Activated CD8-positive, alpha-beta memory T cell treated with anti-CD3 and anti-CD28 coated beads, Interleukin-2, amount 10 ng/mL, durations not matched to agents 7 days and 5 days (primary cell): ENCODE measurements at regions not wholly inside any gene's neighbourhood (a gene's known extent, or its start where the extent isn't known, plus 50 kb on each side); places are given as distances from the start of the nearest gene placed in this dataset.

Experiments used
- ATAC-seq: fragments of 150-1000 bp; cut with Tn5 transposase; one replicate; pipeline ENCODE4 v1.10.0; 2021; ENCODE audit warnings: moderate library complexity
- CTCF ChIA-PET: fragments of 350-600 bp; sonication (Branson Sonifier 250); formaldehyde crosslinking; loops from one replicate; lab custom pipeline; 2021; ENCODE audit warnings: antibody characterized with exemption; lab: Charles Lee
- DNase-seq: peaks from one replicate; pipeline ENCODE4 v3.0.0-alpha.2; 2020
- H3K27ac Mint-ChIP-seq: one replicate; pipeline ENCODE4 v1.8.0; 2021; ENCODE audit warnings: mild to moderate bottlenecking, mixed read lengths
- H3K27me3 Mint-ChIP-seq: one replicate; pipeline ENCODE4 v1.8.0; 2021; ENCODE audit warnings: mixed read lengths
- H3K36me3 Mint-ChIP-seq: one replicate; pipeline ENCODE4 v1.8.0; 2021; ENCODE audit warnings: mild to moderate bottlenecking, mixed read lengths
- H3K4me1 Mint-ChIP-seq: one replicate; pipeline ENCODE4 v1.8.0; 2021; ENCODE audit warnings: mixed read lengths
- H3K4me3 Mint-ChIP-seq: one replicate; pipeline ENCODE4 v1.8.0; 2021; ENCODE audit warnings: mild to moderate bottlenecking, moderate library complexity, mixed read lengths
- H3K9me3 Mint-ChIP-seq: one replicate; pipeline ENCODE4 v1.8.0; 2022; ENCODE audit warnings: low read depth, mixed read lengths

DNA sequence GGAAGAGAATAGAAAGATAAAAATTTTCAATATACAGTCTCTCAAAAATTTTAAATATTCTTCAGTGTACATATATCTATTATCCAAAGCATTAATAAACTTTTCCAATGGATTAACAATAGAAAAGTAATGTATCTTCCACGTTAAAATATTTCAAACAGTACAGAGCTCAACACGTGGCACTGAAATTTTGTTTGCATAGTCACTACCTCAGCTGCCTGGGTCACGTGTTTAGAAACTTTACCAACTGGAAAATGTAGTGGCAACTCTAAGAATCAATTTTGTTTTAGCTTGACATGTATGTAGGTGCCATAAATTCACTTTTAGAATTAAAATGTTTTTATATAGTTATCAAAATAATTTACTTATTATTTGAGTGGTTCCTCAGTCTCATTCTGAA lies 85.3 kb downstream of the CNTN3 start:
- Mint-ChIP-seq H3K27me3 (no peaks in the 10 kb centered on the region), H3K4me3 (no peak overlapping the region), H3K9me3 (peaks cover 5% of the 10 kb centered on the region), H3K27ac (no peak overlapping the region), H3K36me3 (no peaks in the 10 kb centered on the region), H3K4me1 (no peaks in the 10 kb centered on the region)
- DNase-seq: no peak
- ATAC-seq: no peak
- CTCF ChIA-PET: no interaction called here

DNA sequence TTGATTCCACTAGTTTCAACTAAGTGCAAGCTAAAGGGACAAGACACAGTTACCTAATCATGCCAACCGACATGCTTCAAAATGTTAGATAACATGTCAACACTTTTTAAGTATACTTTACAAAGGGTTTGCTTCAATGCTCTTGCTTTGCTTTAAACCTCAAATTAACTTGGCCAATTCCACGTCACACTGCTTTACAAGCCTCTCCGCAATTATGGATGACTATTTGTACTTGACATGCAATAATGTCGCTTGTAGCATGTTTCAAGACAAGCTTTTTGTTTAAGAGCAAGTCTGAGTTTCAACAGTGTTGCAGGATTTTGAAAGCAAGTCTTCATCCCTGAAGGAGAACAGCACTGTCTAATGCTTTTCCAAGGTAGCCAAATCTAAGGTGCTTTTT lies 86.9 kb downstream of the CNTN3 start:
- CTCF ChIA-PET: no interaction called here
- no peak for ATAC-seq

DNA sequence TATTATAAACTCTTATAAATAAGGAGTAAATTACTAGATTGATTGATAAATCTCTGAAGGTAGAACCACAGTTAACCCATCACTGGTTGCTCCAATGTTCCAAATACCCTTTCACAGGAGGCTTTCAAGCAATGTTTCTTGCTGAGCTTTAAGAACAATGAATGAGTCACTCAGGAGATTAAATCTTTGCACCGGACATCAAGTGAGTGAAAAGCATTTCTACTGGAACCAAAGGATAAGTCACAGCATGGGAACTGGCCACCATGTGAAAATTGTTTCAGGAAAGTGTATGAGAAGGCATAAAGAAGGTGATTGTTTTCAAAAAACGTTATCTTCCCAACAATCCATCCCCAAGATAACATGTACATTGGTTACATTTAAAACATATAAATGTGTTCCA lies 90.6 kb downstream of the CNTN3 start:
- no peaks in the 10 kb centered on the region for H3K27me3 Mint-ChIP-seq
- no peaks in the 10 kb centered on the region for H3K4me1 Mint-ChIP-seq
- H3K27ac Mint-ChIP-seq: no peak overlapping the region
- CTCF ChIA-PET: no interaction called here
- H3K4me3 Mint-ChIP-seq: no peak overlapping the region
- no peak for ATAC-seq
- H3K9me3 Mint-ChIP-seq: no peaks in the 10 kb centered on the region
- no peaks in the 10 kb centered on the region for H3K36me3 Mint-ChIP-seq
- no peak for DNase-seq

More for the DNA sequence above, 86.9 kb downstream of the CNTN3 start:
- Mint-ChIP-seq H3K4me3 (no peak overlapping the region), H3K36me3 (no peaks in the 10 kb centered on the region), H3K27me3 (no peaks in the 10 kb centered on the region), H3K27ac (no peak overlapping the region), H3K9me3 (peaks cover 5% of the 10 kb centered on the region), H3K4me1 (no peaks in the 10 kb centered on the region)
- no peak for DNase-seq

DNA sequence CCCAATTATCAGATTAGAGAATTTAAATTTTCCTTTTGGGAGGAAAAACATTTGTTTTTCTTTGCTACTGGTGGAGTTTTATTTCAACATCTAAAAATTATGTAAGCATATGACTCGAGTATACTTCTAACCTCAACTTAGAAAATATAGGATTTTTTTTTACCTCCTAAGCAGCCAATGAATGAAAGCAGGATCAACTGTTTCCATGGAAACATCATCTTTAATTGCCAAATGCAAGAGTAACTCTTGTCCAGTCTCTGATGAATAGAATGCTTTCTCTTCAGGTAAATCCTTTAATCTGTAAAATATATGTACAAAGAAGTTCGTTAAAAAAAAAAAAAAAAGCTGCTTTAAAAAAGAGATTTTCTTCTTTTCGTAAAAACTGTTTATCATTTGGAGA lies 93.6 kb downstream of the CNTN3 start:
- CTCF ChIA-PET: no interaction called here
- no peaks in the 10 kb centered on the region for H3K27me3 Mint-ChIP-seq

GRCh38 chr3:74518610-74519009 lies 95.8 kb downstream of the CNTN3 start:
- ATAC-seq (no peak), DNase-seq (no peak)
- no peaks in the 10 kb centered on the region for H3K4me1 Mint-ChIP-seq
- no peak overlapping the region for H3K4me3 Mint-ChIP-seq
- H3K36me3 Mint-ChIP-seq: no peaks in the 10 kb centered on the region
- H3K27me3 Mint-ChIP-seq: no peaks in the 10 kb centered on the region
- no peaks in the 10 kb centered on the region for H3K9me3 Mint-ChIP-seq
- no peak overlapping the region for H3K27ac Mint-ChIP-seq
- CTCF ChIA-PET: no interaction called here

More for the DNA sequence above, 93.6 kb downstream of the CNTN3 start:
- ATAC-seq (no peak), DNase-seq (no peak)
- no peaks in the 10 kb centered on the region for H3K36me3 Mint-ChIP-seq
- H3K4me1 Mint-ChIP-seq: no peaks in the 10 kb centered on the region
- no peak overlapping the region for H3K4me3 Mint-ChIP-seq
- no peak overlapping the region for H3K27ac Mint-ChIP-seq
- H3K9me3 Mint-ChIP-seq: no peaks in the 10 kb centered on the region

DNA sequence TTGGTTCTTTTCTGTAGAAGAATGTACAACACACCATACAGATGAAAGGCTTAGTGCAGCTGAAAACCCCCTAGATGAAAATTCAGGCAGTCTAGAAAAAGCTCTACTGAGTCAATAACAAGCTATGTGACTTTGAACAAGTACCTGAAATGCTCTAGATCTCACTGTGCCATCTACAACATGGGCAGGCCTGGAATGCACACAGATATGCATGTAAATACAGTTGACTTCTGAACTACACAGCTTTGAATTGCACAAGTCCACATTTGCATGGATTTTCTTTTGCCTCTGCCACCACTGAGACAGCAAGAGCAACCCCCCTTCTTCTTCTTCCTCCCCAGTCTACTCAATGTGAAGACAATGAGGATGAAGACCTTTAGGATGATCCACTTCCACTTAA lies 98.4 kb downstream of the CNTN3 start:
- Mint-ChIP-seq H3K27ac (no peak overlapping the region), H3K36me3 (no peaks in the 10 kb centered on the region), H3K27me3 (no peaks in the 10 kb centered on the region), H3K4me3 (no peak overlapping the region), H3K4me1 (no peaks in the 10 kb centered on the region), H3K9me3 (no peaks in the 10 kb centered on the region)
- ATAC-seq: no peak
- DNase-seq: no peak
- CTCF ChIA-PET: no interaction called here

GRCh38 chr3:74515451-74515850 lies 99.0 kb downstream of the CNTN3 start:
- no peak overlapping the region for H3K4me3 Mint-ChIP-seq
- no peak for ATAC-seq
- no peaks in the 10 kb centered on the region for H3K4me1 Mint-ChIP-seq
- no peak overlapping the region for H3K27ac Mint-ChIP-seq
- H3K9me3 Mint-ChIP-seq: no peaks in the 10 kb centered on the region
- H3K27me3 Mint-ChIP-seq: no peaks in the 10 kb centered on the region
- H3K36me3 Mint-ChIP-seq: no peaks in the 10 kb centered on the region
- no peak for DNase-seq
- CTCF ChIA-PET: no interaction called here

- H3K4me3 Mint-ChIP-seq: no peak overlapping the region
- no peaks in the 10 kb centered on the region for H3K27me3 Mint-ChIP-seq
- ATAC-seq (no peak), DNase-seq (no peak)
- H3K9me3 Mint-ChIP-seq: peaks cover 2% of the 10 kb centered on the region
- CTCF ChIA-PET: no interaction called here
- no peaks in the 10 kb centered on the region for H3K4me1 Mint-ChIP-seq
- no peak overlapping the region for H3K27ac Mint-ChIP-seq
- no peaks in the 10 kb centered on the region for H3K36me3 Mint-ChIP-seq
These were observed 103.4 kb downstream of the CNTN3 start for GRCh38 chr3:74511078-74511477.

GRCh38 chr3:74510261-74510818 lies 104.1 kb downstream of the CNTN3 start:
- no peak overlapping the region for H3K27ac Mint-ChIP-seq
- no peaks in the 10 kb centered on the region for H3K36me3 Mint-ChIP-seq
- DNase-seq: no peak
- CTCF ChIA-PET: no interaction called here
- no peaks in the 10 kb centered on the region for H3K27me3 Mint-ChIP-seq
- H3K4me3 Mint-ChIP-seq: no peak overlapping the region
- ATAC-seq: no peak
- H3K4me1 Mint-ChIP-seq: no peaks in the 10 kb centered on the region
- peaks cover 2% of the 10 kb centered on the region for H3K9me3 Mint-ChIP-seq

- H3K4me3 Mint-ChIP-seq: no peak overlapping the region
- DNase-seq (no peak), ATAC-seq (no peak)
- no peak overlapping the region for H3K27ac Mint-ChIP-seq
- H3K9me3 Mint-ChIP-seq: peaks cover 3% of the 10 kb centered on the region
- no peaks in the 10 kb centered on the region for H3K4me1 Mint-ChIP-seq
- CTCF ChIA-PET: no interaction called here
- H3K27me3 Mint-ChIP-seq: no peaks in the 10 kb centered on the region
- no peaks in the 10 kb centered on the region for H3K36me3 Mint-ChIP-seq
These were observed 106.8 kb downstream of the CNTN3 start for GRCh38 chr3:74507691-74508090.

DNA sequence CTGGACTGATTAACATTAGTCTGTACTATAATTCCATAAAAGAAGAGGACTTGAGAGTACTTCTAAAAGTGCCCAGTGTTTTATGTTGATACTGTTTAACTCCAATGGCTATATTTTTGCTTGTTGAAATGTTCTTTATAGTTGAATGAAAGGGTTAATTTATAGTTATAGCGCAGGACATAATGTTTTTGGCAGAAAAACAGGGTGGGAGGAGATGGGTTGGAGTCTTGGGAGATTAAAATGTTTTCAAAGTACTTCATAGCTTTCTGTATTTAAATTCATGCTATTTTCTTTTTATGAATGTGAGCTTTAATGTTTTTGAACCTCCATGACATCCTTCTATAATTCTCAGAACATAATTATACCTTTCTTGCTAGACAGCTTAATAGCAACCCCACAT lies 108.2 kb downstream of the CNTN3 start:
- Mint-ChIP-seq H3K27me3 (no peaks in the 10 kb centered on the region), H3K27ac (no peak overlapping the region), H3K36me3 (no peaks in the 10 kb centered on the region), H3K4me3 (no peak overlapping the region), H3K4me1 (no peaks in the 10 kb centered on the region), H3K9me3 (peaks cover 6% of the 10 kb centered on the region)
- DNase-seq (no peak), ATAC-seq (no peak)
- CTCF ChIA-PET: no interaction called here

GRCh38 chr3:74501007-74501406 lies 113.5 kb downstream of the CNTN3 start:
- Mint-ChIP-seq H3K27ac (no peak overlapping the region), H3K4me3 (no peak overlapping the region), H3K9me3 (peaks cover 4% of the 10 kb centered on the region), H3K27me3 (no peaks in the 10 kb centered on the region), H3K36me3 (no peaks in the 10 kb centered on the region), H3K4me1 (no peaks in the 10 kb centered on the region)
- no peak for DNase-seq
- CTCF ChIA-PET: no interaction called here
- no peak for ATAC-seq

GRCh38 chr3:74500257-74500656 lies 114.2 kb downstream of the CNTN3 start:
- Mint-ChIP-seq H3K4me1 (no peaks in the 10 kb centered on the region), H3K27ac (no peak overlapping the region), H3K9me3 (peaks cover 4% of the 10 kb centered on the region), H3K36me3 (no peaks in the 10 kb centered on the region), H3K4me3 (no peak overlapping the region), H3K27me3 (no peaks in the 10 kb centered on the region)
- CTCF ChIA-PET: no interaction called here
- DNase-seq (no peak), ATAC-seq (no peak)

- H3K9me3 Mint-ChIP-seq: peaks cover 5% of the 10 kb centered on the region
- ATAC-seq: no peak
- no peak overlapping the region for H3K4me3 Mint-ChIP-seq
- DNase-seq: no peak
- no peaks in the 10 kb centered on the region for H3K36me3 Mint-ChIP-seq
- H3K27ac Mint-ChIP-seq: no peak overlapping the region
- H3K4me1 Mint-ChIP-seq: no peaks in the 10 kb centered on the region
- CTCF ChIA-PET: no interaction called here
- no peaks in the 10 kb centered on the region for H3K27me3 Mint-ChIP-seq
These were observed 122.6 kb downstream of the CNTN3 start for GRCh38 chr3:74491874-74492273.
